ENCODE measurements at regions not wholly inside any gene's neighbourhood (a gene's known extent, or its start where the extent isn't known, plus 50 kb on each side); places are given as distances from the start of the nearest gene placed in this dataset.

GRCh38 chr7:115831371-115831770 lies 199.2 kb downstream of the TFEC start:
- Histone ChIP-seq H3K27me3 (ENCODE audit: control insufficient read depth in 1 of 2, insufficient read depth in 2 of 2, low read length in 2 of 2) (no peaks in the 10 kb centered on the region), H3K9me3 (ENCODE audit: control insufficient read depth in 2 of 2, low read length in 2 of 2) (no peaks in the 10 kb centered on the region), H3K27ac (ENCODE audit: low read length) (no peak overlapping the region), H3K4me1 (ENCODE audit: control insufficient read depth, insufficient read depth, low read length) (no peaks in the 10 kb centered on the region), H3K4me3 (ENCODE audit: low read length in 2 of 2) (no peak overlapping the region), H3K36me3 (ENCODE audit: control insufficient read depth in 2 of 2, insufficient read depth in 2 of 2, low read length in 2 of 2) (no peaks in the 10 kb centered on the region), H3K9ac (ENCODE audit: low read length in 2 of 2) (no peak overlapping the region)

GRCh38 chr7:115827305-115828045 lies 203.1 kb downstream of the TFEC start:
- H3K27ac ChIP-seq (ENCODE audit: low read length) = no peak overlapping the region
- H3K4me1 ChIP-seq (ENCODE audit: control insufficient read depth, insufficient read depth, low read length) = no peaks in the 10 kb centered on the region
- H3K9me3 ChIP-seq (ENCODE audit: control insufficient read depth in 2 of 2, low read length in 2 of 2) = no peaks in the 10 kb centered on the region
- no peak overlapping the region for H3K4me3 ChIP-seq (ENCODE audit: low read length in 2 of 2)
- H3K9ac ChIP-seq (ENCODE audit: low read length in 2 of 2) = no peak overlapping the region
- H3K36me3 ChIP-seq (ENCODE audit: control insufficient read depth in 2 of 2, insufficient read depth in 2 of 2, low read length in 2 of 2) = no peaks in the 10 kb centered on the region
- H3K27me3 ChIP-seq (ENCODE audit: control insufficient read depth in 1 of 2, insufficient read depth in 2 of 2, low read length in 2 of 2) = no peaks in the 10 kb centered on the region

- no peak overlapping the region for H3K27ac ChIP-seq (ENCODE audit: low read length)
- no peak overlapping the region for H3K4me3 ChIP-seq (ENCODE audit: low read length in 2 of 2)
These were observed 205.0 kb downstream of the TFEC start for GRCh38 chr7:115825456-115826115.

GRCh38 chr7:115822801-115823200 lies 207.8 kb downstream of the TFEC start:
- no peak overlapping the region for H3K27ac ChIP-seq (ENCODE audit: low read length)
- no peak overlapping the region for H3K9ac ChIP-seq (ENCODE audit: low read length in 2 of 2)
- H3K27me3 ChIP-seq (ENCODE audit: control insufficient read depth in 1 of 2, insufficient read depth in 2 of 2, low read length in 2 of 2) = no peaks in the 10 kb centered on the region
- H3K4me3 ChIP-seq (ENCODE audit: low read length in 2 of 2) = no peak overlapping the region
- H3K9me3 ChIP-seq (ENCODE audit: control insufficient read depth in 2 of 2, low read length in 2 of 2) = no peaks in the 10 kb centered on the region
- H3K4me1 ChIP-seq (ENCODE audit: control insufficient read depth, insufficient read depth, low read length) = no peaks in the 10 kb centered on the region
- no peaks in the 10 kb centered on the region for H3K36me3 ChIP-seq (ENCODE audit: control insufficient read depth in 2 of 2, insufficient read depth in 2 of 2, low read length in 2 of 2)

More at GRCh38 chr7:115825456-115826115, 205.0 kb downstream of the TFEC start:
- H3K9ac ChIP-seq (ENCODE audit: low read length in 2 of 2) = no peak overlapping the region
- H3K36me3 ChIP-seq (ENCODE audit: control insufficient read depth in 2 of 2, insufficient read depth in 2 of 2, low read length in 2 of 2) = no peaks in the 10 kb centered on the region
- no peaks in the 10 kb centered on the region for H3K4me1 ChIP-seq (ENCODE audit: control insufficient read depth, insufficient read depth, low read length)
- no peaks in the 10 kb centered on the region for H3K27me3 ChIP-seq (ENCODE audit: control insufficient read depth in 1 of 2, insufficient read depth in 2 of 2, low read length in 2 of 2)
- H3K9me3 ChIP-seq (ENCODE audit: control insufficient read depth in 2 of 2, low read length in 2 of 2) = no peaks in the 10 kb centered on the region

- Histone ChIP-seq H3K9ac (ENCODE audit: low read length in 2 of 2) (no peak overlapping the region), H3K4me1 (ENCODE audit: control insufficient read depth, insufficient read depth, low read length) (no peaks in the 10 kb centered on the region), H3K9me3 (ENCODE audit: control insufficient read depth in 2 of 2, low read length in 2 of 2) (no peaks in the 10 kb centered on the region), H3K36me3 (ENCODE audit: control insufficient read depth in 2 of 2, insufficient read depth in 2 of 2, low read length in 2 of 2) (no peaks in the 10 kb centered on the region), H3K27me3 (ENCODE audit: control insufficient read depth in 1 of 2, insufficient read depth in 2 of 2, low read length in 2 of 2) (no peaks in the 10 kb centered on the region), H3K4me3 (ENCODE audit: low read length in 2 of 2) (no peak overlapping the region), H3K27ac (ENCODE audit: low read length) (no peak overlapping the region)
These were observed 208.2 kb downstream of the TFEC start for GRCh38 chr7:115822380-115822779.

GRCh38 chr7:115816318-115816974 lies 214.1 kb downstream of the TFEC start:
- H3K27me3 ChIP-seq (ENCODE audit: control insufficient read depth in 1 of 2, insufficient read depth in 2 of 2, low read length in 2 of 2) = no peaks in the 10 kb centered on the region
- no peak overlapping the region for H3K9ac ChIP-seq (ENCODE audit: low read length in 2 of 2)
- no peak overlapping the region for H3K27ac ChIP-seq (ENCODE audit: low read length)

GRCh38 chr7:115812794-115813193 lies 217.8 kb downstream of the TFEC start:
- Histone ChIP-seq H3K4me3 (ENCODE audit: low read length in 2 of 2) (no peak overlapping the region), H3K4me1 (ENCODE audit: control insufficient read depth, insufficient read depth, low read length) (no peaks in the 10 kb centered on the region), H3K36me3 (ENCODE audit: control insufficient read depth in 2 of 2, insufficient read depth in 2 of 2, low read length in 2 of 2) (no peaks in the 10 kb centered on the region), H3K9ac (ENCODE audit: low read length in 2 of 2) (no peak overlapping the region), H3K27me3 (ENCODE audit: control insufficient read depth in 1 of 2, insufficient read depth in 2 of 2, low read length in 2 of 2) (no peaks in the 10 kb centered on the region), H3K9me3 (ENCODE audit: control insufficient read depth in 2 of 2, low read length in 2 of 2) (no peaks in the 10 kb centered on the region), H3K27ac (ENCODE audit: low read length) (no peak overlapping the region)

More at GRCh38 chr7:115816318-115816974, 214.1 kb downstream of the TFEC start:
- H3K36me3 ChIP-seq (ENCODE audit: control insufficient read depth in 2 of 2, insufficient read depth in 2 of 2, low read length in 2 of 2) = no peaks in the 10 kb centered on the region
- H3K4me1 ChIP-seq (ENCODE audit: control insufficient read depth, insufficient read depth, low read length) = no peaks in the 10 kb centered on the region
- no peak overlapping the region for H3K4me3 ChIP-seq (ENCODE audit: low read length in 2 of 2)
- H3K9me3 ChIP-seq (ENCODE audit: control insufficient read depth in 2 of 2, low read length in 2 of 2) = no peaks in the 10 kb centered on the region

GRCh38 chr7:115805458-115805857 lies 225.1 kb downstream of the TFEC start:
- Histone ChIP-seq H3K9ac (ENCODE audit: low read length in 2 of 2) (no peak overlapping the region), H3K9me3 (ENCODE audit: control insufficient read depth in 2 of 2, low read length in 2 of 2) (no peaks in the 10 kb centered on the region), H3K36me3 (ENCODE audit: control insufficient read depth in 2 of 2, insufficient read depth in 2 of 2, low read length in 2 of 2) (no peaks in the 10 kb centered on the region), H3K4me1 (ENCODE audit: control insufficient read depth, insufficient read depth, low read length) (no peaks in the 10 kb centered on the region), H3K27me3 (ENCODE audit: control insufficient read depth in 1 of 2, insufficient read depth in 2 of 2, low read length in 2 of 2) (no peaks in the 10 kb centered on the region), H3K4me3 (ENCODE audit: low read length in 2 of 2) (no peak overlapping the region), H3K27ac (ENCODE audit: low read length) (no peak overlapping the region)

- Histone ChIP-seq H3K4me3 (ENCODE audit: low read length in 2 of 2) (no peak overlapping the region), H3K36me3 (ENCODE audit: control insufficient read depth in 2 of 2, insufficient read depth in 2 of 2, low read length in 2 of 2) (no peaks in the 10 kb centered on the region), H3K27ac (ENCODE audit: low read length) (no peak overlapping the region), H3K9ac (ENCODE audit: low read length in 2 of 2) (no peak overlapping the region), H3K9me3 (ENCODE audit: control insufficient read depth in 2 of 2, low read length in 2 of 2) (no peaks in the 10 kb centered on the region), H3K4me1 (ENCODE audit: control insufficient read depth, insufficient read depth, low read length) (no peaks in the 10 kb centered on the region), H3K27me3 (ENCODE audit: control insufficient read depth in 1 of 2, insufficient read depth in 2 of 2, low read length in 2 of 2) (no peaks in the 10 kb centered on the region)
These were observed 228.1 kb downstream of the TFEC start for GRCh38 chr7:115802415-115802814.

GRCh38 chr7:115799430-115799829 lies 231.1 kb downstream of the TFEC start:
- Histone ChIP-seq H3K9ac (ENCODE audit: low read length in 2 of 2) (no peak overlapping the region), H3K36me3 (ENCODE audit: control insufficient read depth in 2 of 2, insufficient read depth in 2 of 2, low read length in 2 of 2) (no peaks in the 10 kb centered on the region), H3K4me3 (ENCODE audit: low read length in 2 of 2) (no peak overlapping the region), H3K27me3 (ENCODE audit: control insufficient read depth in 1 of 2, insufficient read depth in 2 of 2, low read length in 2 of 2) (no peaks in the 10 kb centered on the region), H3K4me1 (ENCODE audit: control insufficient read depth, insufficient read depth, low read length) (no peaks in the 10 kb centered on the region), H3K9me3 (ENCODE audit: control insufficient read depth in 2 of 2, low read length in 2 of 2) (no peaks in the 10 kb centered on the region), H3K27ac (ENCODE audit: low read length) (no peak overlapping the region)
